ENCODE measurements at regions not wholly inside any gene's neighbourhood (a gene's known extent, or its start where the extent isn't known, plus 50 kb on each side); places are given as distances from the start of the nearest gene placed in this dataset.

DNA sequence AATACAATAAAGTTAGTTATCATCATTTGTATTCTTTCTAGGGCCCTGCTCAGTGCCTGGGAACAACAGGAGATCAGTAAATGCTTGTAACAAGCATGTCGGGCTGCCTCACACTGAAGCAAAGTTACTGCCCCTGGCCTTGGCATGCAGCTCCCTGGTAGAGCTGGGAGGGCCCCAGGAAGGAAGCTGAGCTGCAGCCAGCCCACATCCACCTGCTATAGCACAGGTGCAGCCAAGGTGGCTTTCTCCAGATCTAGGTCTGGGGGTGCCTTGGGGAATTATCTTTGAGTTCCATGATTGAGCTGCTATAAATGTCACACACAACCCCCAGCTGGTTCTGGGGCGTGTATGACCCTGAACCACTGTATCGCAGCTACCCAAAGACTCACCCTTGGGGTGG is 293.4 kb upstream of the MSX2 start:
- no peaks in the 10 kb centered on the region; a peak in 1 of 7 replicates for H3K27me3 ChIP-seq (replicated peaks in 1 of 4; ENCODE audit: control insufficient read depth in 3 of 4, extremely low read depth in 1 of 4, insufficient read depth in 3 of 4, low read length in 3 of 4)
- H3K14ac ChIP-seq (ENCODE audit: insufficient read length), result no peak overlapping the region
- no peak overlapping the region for H2BK20ac ChIP-seq (ENCODE audit: low read length)
- no peak overlapping the region for H4K5ac ChIP-seq (ENCODE audit: insufficient read length, low read depth, low read length)
- no peak for FAIRE-seq
- H3K18ac ChIP-seq (ENCODE audit: extremely low read depth, low read length), result no peak overlapping the region
- no peak for DNase-seq (ENCODE audit: low read depth in 1 of 2, low spot score in 2 of 2)
- H3K9ac ChIP-seq (replicated peaks in 1 of 4; ENCODE audit: extremely low read depth in 1 of 4, low read depth in 3 of 4, low read length in 3 of 4), result no peak overlapping the region
- no peak overlapping the region for H3K4ac ChIP-seq (replicated peaks; ENCODE audit: insufficient read length, low read depth, low read length)
- no peak overlapping the region for H2AFZ ChIP-seq (ENCODE audit: low read length)
- no peak overlapping the region for H3K4me3 ChIP-seq (ENCODE audit: extremely low read depth in 1 of 4, insufficient read depth in 2 of 4, low read depth in 3 of 4, low read length in 4 of 4)
- H3K4me1 ChIP-seq (replicated peaks in 1 of 4; ENCODE audit: control insufficient read depth in 3 of 4, insufficient read depth in 4 of 4, low read length in 3 of 4), result no peaks in the 10 kb centered on the region
- no peak overlapping the region for H2BK120ac ChIP-seq (replicated peaks; ENCODE audit: low read depth, low read length)
- WGBS, 2 experiments (ENCODE audit: extremely low coverage in 1 of 2, insufficient coverage in 1 of 2, insufficient read length in 1 of 2, insufficient replicate concordance in 2 of 2, low coverage in 1 of 2, low lambda C conversion rate in 2 of 2, missing lambda C conversion rate in 1 of 2), result 100% methylated on average over 3 of the region's 3 CpGs; no CpG with 5 or more reads in 1 of the 2 experiments
- no peaks in the 10 kb centered on the region for H3K23me2 ChIP-seq (ENCODE audit: low read depth, low read length)
- no peak overlapping the region for H2BK12ac ChIP-seq (ENCODE audit: low read depth, low read length)
- CTCF ChIA-PET (ENCODE audit: partially characterized antibody), result interaction anchor here (0.7 to 2.1 kb wide), 4 partner anchors 11 to 363 kb away, joined by 3 to 14 read pairs (median 3); no protein-coding TSS in a partner anchor
- H2BK15ac ChIP-seq (ENCODE audit: low read length), result no peak overlapping the region
- no peak overlapping the region for H3K4me2 ChIP-seq (ENCODE audit: insufficient read depth in 1 of 2, low read depth in 2 of 2, low read length in 2 of 2)
- H2BK5ac ChIP-seq (ENCODE audit: low read depth, low read length), result no peak overlapping the region
- no peaks in the 10 kb centered on the region for H3K79me2 ChIP-seq (ENCODE audit: control insufficient read depth in 1 of 2, insufficient read depth in 2 of 2, low read length in 2 of 2)
- no peak overlapping the region for H4K91ac ChIP-seq (replicated peaks; ENCODE audit: insufficient read length, low read length)
- H3K56ac ChIP-seq (replicated peaks; ENCODE audit: insufficient read length, low read depth, low read length), result no peak overlapping the region
- H3K9me3 ChIP-seq (ENCODE audit: insufficient read depth in 2 of 2, low read depth in 1 of 2, low read length in 1 of 2), result no peaks in the 10 kb centered on the region
- POLR2A ChIA-PET (ENCODE audit: partially characterized antibody), result no interaction called here
- no peaks in the 10 kb centered on the region for H3K36me3 ChIP-seq (ENCODE audit: control insufficient read depth in 2 of 4, insufficient read depth in 4 of 4, low read length in 3 of 4)
- H2AK5ac ChIP-seq (ENCODE audit: low read depth, low read length), result no peak overlapping the region
- H4K20me1 ChIP-seq (replicated peaks in 1 of 2; ENCODE audit: control insufficient read depth in 1 of 2, insufficient read depth in 2 of 2, low read length in 2 of 2), result no peaks in the 10 kb centered on the region
- H3K79me1 ChIP-seq (ENCODE audit: low read depth, low read length), result no peaks in the 10 kb centered on the region
- no peak overlapping the region for H3K23ac ChIP-seq (ENCODE audit: insufficient read length)
- no peak overlapping the region for H4K8ac ChIP-seq (ENCODE audit: extremely low read depth, insufficient read depth, low read length)
- no peak overlapping the region for H3K27ac ChIP-seq (ENCODE audit: low read depth, low read length)
- no peak for TF ChIP-seq PHF8 (conservative IDR thresholded peaks at IDR 0.05; ENCODE audit: low read depth, low read length)
- TF ChIP-seq, protein P1, sequence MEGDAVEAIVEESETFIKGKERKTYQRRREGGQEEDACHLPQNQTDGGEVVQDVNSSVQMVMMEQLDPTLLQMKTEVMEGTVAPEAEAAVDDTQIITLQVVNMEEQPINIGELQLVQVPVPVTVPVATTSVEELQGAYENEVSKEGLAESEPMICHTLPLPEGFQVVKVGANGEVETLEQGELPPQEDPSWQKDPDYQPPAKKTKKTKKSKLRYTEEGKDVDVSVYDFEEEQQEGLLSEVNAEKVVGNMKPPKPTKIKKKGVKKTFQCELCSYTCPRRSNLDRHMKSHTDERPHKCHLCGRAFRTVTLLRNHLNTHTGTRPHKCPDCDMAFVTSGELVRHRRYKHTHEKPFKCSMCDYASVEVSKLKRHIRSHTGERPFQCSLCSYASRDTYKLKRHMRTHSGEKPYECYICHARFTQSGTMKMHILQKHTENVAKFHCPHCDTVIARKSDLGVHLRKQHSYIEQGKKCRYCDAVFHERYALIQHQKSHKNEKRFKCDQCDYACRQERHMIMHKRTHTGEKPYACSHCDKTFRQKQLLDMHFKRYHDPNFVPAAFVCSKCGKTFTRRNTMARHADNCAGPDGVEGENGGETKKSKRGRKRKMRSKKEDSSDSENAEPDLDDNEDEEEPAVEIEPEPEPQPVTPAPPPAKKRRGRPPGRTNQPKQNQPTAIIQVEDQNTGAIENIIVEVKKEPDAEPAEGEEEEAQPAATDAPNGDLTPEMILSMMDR (IDR thresholded peaks at IDR 0.05; ENCODE audit: control extremely low read depth in 1 of 3, insufficient read depth in 1 of 3, low read depth in 1 of 3, low read length in 3 of 3), result no peak
- TF ChIP-seq, protein P2, sequence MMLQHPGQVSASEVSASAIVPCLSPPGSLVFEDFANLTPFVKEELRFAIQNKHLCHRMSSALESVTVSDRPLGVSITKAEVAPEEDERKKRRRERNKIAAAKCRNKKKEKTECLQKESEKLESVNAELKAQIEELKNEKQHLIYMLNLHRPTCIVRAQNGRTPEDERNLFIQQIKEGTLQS (IDR thresholded peaks at IDR 0.05; ENCODE audit: insufficient read depth, low read depth, low read length), result no peak
- TF ChIP-seq SIN3A (conservative IDR thresholded peaks at IDR 0.05 in 1 of 2, IDR thresholded peaks at IDR 0.05 in 1 of 2; ENCODE audit: low read depth in 1 of 2, low read length in 2 of 2), result no peak
- TF ChIP-seq, protein P3, sequence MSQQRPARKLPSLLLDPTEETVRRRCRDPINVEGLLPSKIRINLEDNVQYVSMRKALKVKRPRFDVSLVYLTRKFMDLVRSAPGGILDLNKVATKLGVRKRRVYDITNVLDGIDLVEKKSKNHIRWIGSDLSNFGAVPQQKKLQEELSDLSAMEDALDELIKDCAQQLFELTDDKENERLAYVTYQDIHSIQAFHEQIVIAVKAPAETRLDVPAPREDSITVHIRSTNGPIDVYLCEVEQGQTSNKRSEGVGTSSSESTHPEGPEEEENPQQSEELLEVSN (IDR thresholded peaks at IDR 0.05), result no peak
- TF ChIP-seq FOSL1 (IDR thresholded peaks at IDR 0.05; ENCODE audit: insufficient read depth, low read depth, low read length), result no peak
- no peak for TF ChIP-seq SUZ12 (IDR thresholded peaks at IDR 0.05; ENCODE audit: low read length)
- TF ChIP-seq SRF (IDR thresholded peaks at IDR 0.05; ENCODE audit: low read depth, low read length), result no peak
- TF ChIP-seq, protein P4, sequence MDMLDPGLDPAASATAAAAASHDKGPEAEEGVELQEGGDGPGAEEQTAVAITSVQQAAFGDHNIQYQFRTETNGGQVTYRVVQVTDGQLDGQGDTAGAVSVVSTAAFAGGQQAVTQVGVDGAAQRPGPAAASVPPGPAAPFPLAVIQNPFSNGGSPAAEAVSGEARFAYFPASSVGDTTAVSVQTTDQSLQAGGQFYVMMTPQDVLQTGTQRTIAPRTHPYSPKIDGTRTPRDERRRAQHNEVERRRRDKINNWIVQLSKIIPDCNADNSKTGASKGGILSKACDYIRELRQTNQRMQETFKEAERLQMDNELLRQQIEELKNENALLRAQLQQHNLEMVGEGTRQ (IDR thresholded peaks at IDR 0.05; ENCODE audit: low read length), result no peak
